H9 (cell line): ENCODE measurements at regions not wholly inside any gene's neighbourhood (a gene's known extent, or its start where the extent isn't known, plus 50 kb on each side); places are given as distances from the start of the nearest gene placed in this dataset.
"Not testable (repeated sequence)": the region's sequence is repeated elsewhere in the genome, so short reads cannot be mapped to it uniquely, and the experiment has no call there.

ENCODE experiments used
- DNase-seq: peaks from one replicate; pipeline ENCODE4 v3.0.0-alpha.2; 2017
- H2AFZ ChIP-seq: one replicate; pipeline ENCODE4 v1.6.1; 2013; ENCODE audit warnings: mild to moderate bottlenecking, low read length, control low read depth, moderate library complexity
- H2AK5ac ChIP-seq: 2 replicates; pipeline ENCODE4 v1.6.1; 2013; ENCODE audit warnings: low read length, control low read depth, mixed read lengths; ENCODE audit not compliant: insufficient read length
- H2BK120ac ChIP-seq: one replicate; pipeline ENCODE4 v1.6.1; 2013; ENCODE audit warnings: low read depth, mild to moderate bottlenecking, low read length, control low read depth, inconsistent platforms; ENCODE audit not compliant: poor library complexity, severe bottlenecking
- H2BK12ac ChIP-seq: 2 replicates; pipeline ENCODE4 v1.6.1; 2013; ENCODE audit warnings: low read length, control low read depth, mixed read lengths, low read depth; ENCODE audit not compliant: insufficient read length
- H2BK15ac ChIP-seq: 2 replicates; pipeline ENCODE4 v1.6.1; 2013; ENCODE audit warnings: low read depth, low read length, control low read depth
- H2BK20ac ChIP-seq: one replicate; pipeline ENCODE4 v1.6.1; 2013; ENCODE audit warnings: low read depth, mild to moderate bottlenecking, low read length, control low read depth, inconsistent platforms; ENCODE audit not compliant: poor library complexity, severe bottlenecking
- H2BK5ac ChIP-seq: 2 replicates; pipeline ENCODE4 v1.6.1; 2013; ENCODE audit warnings: low read length, control low read depth, mixed read lengths; ENCODE audit not compliant: insufficient read length
- H3K14ac ChIP-seq: 2 replicates; pipeline ENCODE4 v1.6.1; 2013; ENCODE audit warnings: low read length, control low read depth; ENCODE audit not compliant: insufficient read depth
- H3K18ac ChIP-seq: 2 replicates; pipeline ENCODE4 v1.6.1; 2013; ENCODE audit warnings: low read depth, mild to moderate bottlenecking, mixed read lengths, low read length, control low read depth; ENCODE audit not compliant: insufficient read length
- H3K23ac ChIP-seq: 2 replicates; pipeline ENCODE4 v1.6.1; 2013; ENCODE audit warnings: low read length, control low read depth, mixed read lengths, low read depth; ENCODE audit not compliant: insufficient read length
- H3K23me2 ChIP-seq: 2 replicates; pipeline ENCODE4 v1.6.1; 2013; ENCODE audit warnings: low read depth, mild to moderate bottlenecking, mixed read lengths, low read length, control low read depth; ENCODE audit not compliant: insufficient read length, poor library complexity, severe bottlenecking
- H3K27ac ChIP-seq: 2 replicates; pipeline ENCODE4 v1.5.1; 2013; ENCODE audit warnings: low read length, control low read depth, mixed read lengths, low read depth; ENCODE audit not compliant: insufficient read length
- H3K27me3 ChIP-seq: 2 replicates; pipeline ENCODE4 v1.6.1; 2013; ENCODE audit warnings: low read length, control low read depth, inconsistent platforms; ENCODE audit not compliant: insufficient read depth
- H3K4ac ChIP-seq: 2 replicates; pipeline ENCODE4 v1.6.1; 2013; ENCODE audit warnings: low read depth, mild to moderate bottlenecking, control low read depth, inconsistent platforms, low read length, moderate library complexity
- H3K4me1 ChIP-seq: 2 replicates; pipeline ENCODE4 v1.6.1; 2013; ENCODE audit warnings: low read length, control low read depth, inconsistent platforms; ENCODE audit not compliant: insufficient read depth
- H3K4me2 ChIP-seq: 2 replicates; pipeline ENCODE4 v1.6.1; 2013; ENCODE audit warnings: low read length, control low read depth, mixed read lengths; ENCODE audit not compliant: insufficient read length, insufficient read depth
- H3K56ac ChIP-seq: 2 replicates; pipeline ENCODE4 v1.6.1; 2013; ENCODE audit warnings: low read depth, mild to moderate bottlenecking, mixed read lengths, low read length, control low read depth; ENCODE audit not compliant: insufficient read length
- H3K79me1 ChIP-seq: 2 replicates; pipeline ENCODE4 v1.6.1; 2013; ENCODE audit warnings: low read depth, mild to moderate bottlenecking, moderate library complexity, low read length, control low read depth, inconsistent platforms; ENCODE audit not compliant: insufficient read depth, poor library complexity, severe bottlenecking
- H3K79me2 ChIP-seq: 2 replicates; pipeline ENCODE4 v1.6.1; 2013; ENCODE audit warnings: low read length, control low read depth, inconsistent platforms; ENCODE audit not compliant: insufficient read depth
- H3K9ac ChIP-seq: 2 replicates; pipeline ENCODE4 v1.6.1; 2013; ENCODE audit warnings: low read length, control low read depth, mixed read lengths; ENCODE audit not compliant: insufficient read length; ENCODE audit errors: extremely low read depth
- H3K9me3 ChIP-seq: one replicate; pipeline ENCODE4 v1.6.1; 2013; ENCODE audit warnings: low read depth, low read length, inconsistent platforms; ENCODE audit not compliant: control insufficient read depth
- H3T11ph ChIP-seq: one replicate; pipeline ENCODE4 v1.6.1; 2013; ENCODE audit warnings: mild to moderate bottlenecking, low read length, control low read depth, inconsistent platforms
- H4K20me1 ChIP-seq: one replicate; pipeline ENCODE4 v1.6.1; 2013; ENCODE audit not compliant: control insufficient read depth, insufficient read length, insufficient read depth
- H4K5ac ChIP-seq: 2 replicates; pipeline ENCODE4 v1.6.1; 2013; ENCODE audit warnings: low read depth, mild to moderate bottlenecking, mixed read lengths, low read length, control low read depth; ENCODE audit not compliant: insufficient read length
- H4K8ac ChIP-seq: replicated peaks from 2 replicates; pipeline ENCODE4 v1.6.1; 2013; ENCODE audit warnings: low read length, control low read depth, mixed read lengths, low read depth; ENCODE audit not compliant: insufficient read length
- H4K91ac ChIP-seq: 2 replicates; pipeline ENCODE4 v1.6.1; 2013; ENCODE audit warnings: low read depth, mild to moderate bottlenecking, moderate library complexity, mixed read lengths, low read length, control low read depth; ENCODE audit not compliant: insufficient read length
- H3K27ac Mint-ChIP-seq, 3 experiments: 2 replicates in 2 of 3; 3 replicates in 1 of 3; pipeline ENCODE4 v1.8.0; 2020 to 2021; ENCODE audit warnings: mixed read lengths in 3 of 3, mild to moderate bottlenecking in 1 of 3, moderate library complexity in 1 of 3
- H3K27me3 Mint-ChIP-seq: 2 replicates; pipeline ENCODE4 v1.8.0; 2021; ENCODE audit warnings: low read depth, mild to moderate bottlenecking, moderate library complexity, mixed read lengths
- H3K36me3 Mint-ChIP-seq, 3 experiments: 2 replicates in 2 of 3; 3 replicates in 1 of 3; pipeline ENCODE4 v1.8.0; 2020 to 2021; ENCODE audit warnings: low read depth in 3 of 3, mixed read lengths in 3 of 3; ENCODE audit not compliant: insufficient read depth in 1 of 3
- H3K4me1 Mint-ChIP-seq, 2 experiments: 2 replicates each; pipeline ENCODE4 v1.8.0; 2020; ENCODE audit warnings: mixed read lengths in 2 of 2
- H3K4me3 Mint-ChIP-seq, 2 experiments: 2 replicates in 1 of 2; 3 replicates in 1 of 2; pipeline ENCODE4 v1.8.0; 2020 to 2021; ENCODE audit warnings: mild to moderate bottlenecking in 2 of 2, mixed read lengths in 2 of 2, moderate library complexity in 1 of 2
- H3K9me3 Mint-ChIP-seq, 2 experiments: 2 replicates in 1 of 2; 3 replicates in 1 of 2; pipeline ENCODE4 v1.8.0; 2020; ENCODE audit warnings: mild to moderate bottlenecking in 2 of 2, mixed read lengths in 2 of 2, moderate library complexity in 1 of 2
- WGBS: extraction: QIAGEN DNeasy Blood & Tissue Kit; methylation state at CpG from one replicate; pipeline ENCODE4 v1.1.7; 2013; ENCODE audit warnings: missing lambda C conversion rate, low lambda C conversion rate, mixed read lengths; ENCODE audit not compliant: insufficient read length; ENCODE audit errors: extremely low coverage; 5-methylcytosine and 5-hydroxymethylcytosine counted together

GRCh38 chr20:30540330-30541069, 717.0 kb upstream of the DEFB115 start:
- not testable (repeated sequence) for H2AFZ ChIP-seq, H4K5ac ChIP-seq, H2BK20ac ChIP-seq, H4K91ac ChIP-seq, H3K27me3 Mint-ChIP-seq, H3K27me3 ChIP-seq, DNase-seq, H3K18ac ChIP-seq, H3K9ac ChIP-seq, H2AK5ac ChIP-seq, H3K4me1 ChIP-seq, H4K20me1 ChIP-seq, H3K4ac ChIP-seq, H3K23ac ChIP-seq, H3K14ac ChIP-seq, H3T11ph ChIP-seq, H3K27ac Mint-ChIP-seq, H3K23me2 ChIP-seq, H2BK5ac ChIP-seq, H3K79me1 ChIP-seq, H4K8ac ChIP-seq, H3K4me2 ChIP-seq, H3K4me3 Mint-ChIP-seq, H3K79me2 ChIP-seq, H2BK120ac ChIP-seq, H3K4me1 Mint-ChIP-seq, H3K27ac ChIP-seq, H2BK15ac ChIP-seq, H3K56ac ChIP-seq, H2BK12ac ChIP-seq
- no CpG with 5 or more reads among the region's 4 CpGs for WGBS
- H3K9me3 ChIP-seq = peaks cover 17% of the 10 kb centered on the region
- Mint-ChIP-seq H3K36me3 (peaks cover 0 to 26% (median 10%) of the 10 kb centered on the region in 3 experiments; a peak in 5 of 7 replicates), H3K9me3 (peaks cover 68 to 71% of the 10 kb centered on the region in 2 experiments)

GRCh38 chr20:30551236-30551635, 706.2 kb upstream of the DEFB115 start:
- not testable (repeated sequence) for H3K27ac Mint-ChIP-seq, H3K27me3 ChIP-seq
- no CpG with 5 or more reads among the region's 4 CpGs for WGBS

More at GRCh38 chr20:30551236-30551635, 706.2 kb upstream of the DEFB115 start:
- not testable (repeated sequence) for DNase-seq, H2BK5ac ChIP-seq, H4K8ac ChIP-seq, H3K23ac ChIP-seq, H3K4me3 Mint-ChIP-seq, H2BK20ac ChIP-seq, H3K18ac ChIP-seq, H3K56ac ChIP-seq, H3K4me1 ChIP-seq, H4K91ac ChIP-seq, H3K4me1 Mint-ChIP-seq, H4K5ac ChIP-seq, H3K27ac ChIP-seq, H3K4ac ChIP-seq, H3K27me3 Mint-ChIP-seq, H3K79me2 ChIP-seq, H2BK12ac ChIP-seq, H2BK120ac ChIP-seq, H2AK5ac ChIP-seq, H4K20me1 ChIP-seq, H3K79me1 ChIP-seq, H3T11ph ChIP-seq, H2BK15ac ChIP-seq, H3K9ac ChIP-seq, H2AFZ ChIP-seq, H3K14ac ChIP-seq, H3K4me2 ChIP-seq, H3K23me2 ChIP-seq
- peaks cover 34% of the 10 kb centered on the region for H3K9me3 ChIP-seq
- Mint-ChIP-seq H3K36me3 (peaks cover 2 to 15% (median 4%) of the 10 kb centered on the region in 3 experiments; a peak in 5 of 7 replicates), H3K9me3 (peaks cover 82 to 84% of the 10 kb centered on the region in 2 experiments)
